ENCODE measurements at regions not wholly inside any gene's neighbourhood (a gene's known extent, or its start where the extent isn't known, plus 50 kb on each side); places are given as distances from the start of the nearest gene placed in this dataset.

DNA sequence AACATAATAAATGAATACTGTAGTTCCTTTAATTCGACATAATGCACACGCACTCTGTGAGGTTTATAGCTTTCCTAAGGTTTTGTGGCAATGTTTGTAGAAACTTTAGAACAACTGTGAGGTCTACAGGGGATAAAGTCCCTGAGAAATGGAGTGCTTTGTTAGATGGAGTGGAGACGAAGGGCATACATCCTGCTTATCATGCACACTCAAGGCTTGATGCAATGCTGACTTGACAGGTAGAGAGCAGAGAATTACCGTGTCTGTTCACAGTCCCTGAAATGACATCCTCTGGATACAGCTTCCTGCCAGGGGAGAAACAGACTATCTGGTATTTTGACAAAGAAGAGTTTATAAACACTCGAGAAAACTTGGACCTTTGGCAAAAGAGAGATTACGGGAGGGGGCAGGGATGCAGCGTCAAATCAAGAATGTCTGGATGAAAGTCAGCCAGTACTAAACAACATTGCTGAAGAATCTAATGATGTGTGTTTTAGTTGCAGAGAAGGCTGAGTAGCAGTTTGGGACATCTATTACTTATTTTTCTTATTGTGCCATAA, 766.9 kb upstream of the ZEB2 start:
- DNase-seq (ENCODE audit: low read depth), result no peak
- H3K4me3 ChIP-seq (ENCODE audit: low read depth, low read length), result no peak overlapping the region
- TF ChIP-seq, protein P1, sequence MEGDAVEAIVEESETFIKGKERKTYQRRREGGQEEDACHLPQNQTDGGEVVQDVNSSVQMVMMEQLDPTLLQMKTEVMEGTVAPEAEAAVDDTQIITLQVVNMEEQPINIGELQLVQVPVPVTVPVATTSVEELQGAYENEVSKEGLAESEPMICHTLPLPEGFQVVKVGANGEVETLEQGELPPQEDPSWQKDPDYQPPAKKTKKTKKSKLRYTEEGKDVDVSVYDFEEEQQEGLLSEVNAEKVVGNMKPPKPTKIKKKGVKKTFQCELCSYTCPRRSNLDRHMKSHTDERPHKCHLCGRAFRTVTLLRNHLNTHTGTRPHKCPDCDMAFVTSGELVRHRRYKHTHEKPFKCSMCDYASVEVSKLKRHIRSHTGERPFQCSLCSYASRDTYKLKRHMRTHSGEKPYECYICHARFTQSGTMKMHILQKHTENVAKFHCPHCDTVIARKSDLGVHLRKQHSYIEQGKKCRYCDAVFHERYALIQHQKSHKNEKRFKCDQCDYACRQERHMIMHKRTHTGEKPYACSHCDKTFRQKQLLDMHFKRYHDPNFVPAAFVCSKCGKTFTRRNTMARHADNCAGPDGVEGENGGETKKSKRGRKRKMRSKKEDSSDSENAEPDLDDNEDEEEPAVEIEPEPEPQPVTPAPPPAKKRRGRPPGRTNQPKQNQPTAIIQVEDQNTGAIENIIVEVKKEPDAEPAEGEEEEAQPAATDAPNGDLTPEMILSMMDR (IDR thresholded peaks at IDR 0.05; ENCODE audit: control insufficient read depth, extremely low read depth, insufficient read depth), result no peak

DNA sequence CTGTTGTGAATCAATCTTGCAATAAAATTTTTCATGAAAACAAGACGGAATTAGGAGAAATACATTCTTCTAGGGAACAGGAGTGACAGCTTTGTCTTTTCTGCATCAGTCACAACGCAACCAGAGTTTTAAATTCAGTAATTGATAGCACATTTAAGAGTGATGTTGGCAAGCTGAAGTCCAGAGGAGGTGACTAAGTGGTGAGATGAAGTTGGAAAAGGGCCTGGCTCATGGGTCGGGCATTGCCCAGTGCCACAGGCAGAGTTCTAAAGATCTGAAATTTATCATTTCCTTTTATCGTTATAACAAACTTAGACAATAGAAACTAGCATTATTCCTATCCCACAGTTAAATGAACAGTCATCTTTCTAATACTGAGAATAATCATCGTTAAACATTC, 764.6 kb upstream of the ZEB2 start:
- TF ChIP-seq, protein P1 (IDR thresholded peaks at IDR 0.05; ENCODE audit: control insufficient read depth, extremely low read depth, insufficient read depth), result no peak
- H3K4me3 ChIP-seq (ENCODE audit: low read depth, low read length), result no peak overlapping the region
- no peak for DNase-seq (ENCODE audit: low read depth)

DNA sequence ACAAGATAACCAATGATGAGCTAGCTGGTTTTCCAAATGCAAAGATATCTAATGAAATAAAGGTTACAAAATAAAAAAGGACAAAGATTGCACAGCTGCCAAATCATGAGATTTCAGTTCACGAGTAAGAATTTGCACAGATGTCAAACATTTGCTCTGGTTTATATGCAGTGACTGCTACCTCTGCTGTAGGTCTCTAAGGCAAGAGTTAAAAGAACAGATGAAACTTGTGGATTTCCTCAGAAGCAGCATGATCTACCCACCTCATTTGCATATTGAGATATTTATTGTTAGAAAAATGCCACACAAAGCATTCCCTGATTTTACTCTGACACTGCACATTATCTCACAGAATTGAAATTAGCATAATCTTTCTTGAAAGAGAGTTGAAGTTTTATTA, 763.2 kb upstream of the ZEB2 start:
- no peak overlapping the region for H3K4me3 ChIP-seq (ENCODE audit: low read depth, low read length)
- TF ChIP-seq, protein P1 (IDR thresholded peaks at IDR 0.05; ENCODE audit: control insufficient read depth, extremely low read depth, insufficient read depth), result no peak
- DNase-seq (ENCODE audit: low read depth), result no peak

DNA sequence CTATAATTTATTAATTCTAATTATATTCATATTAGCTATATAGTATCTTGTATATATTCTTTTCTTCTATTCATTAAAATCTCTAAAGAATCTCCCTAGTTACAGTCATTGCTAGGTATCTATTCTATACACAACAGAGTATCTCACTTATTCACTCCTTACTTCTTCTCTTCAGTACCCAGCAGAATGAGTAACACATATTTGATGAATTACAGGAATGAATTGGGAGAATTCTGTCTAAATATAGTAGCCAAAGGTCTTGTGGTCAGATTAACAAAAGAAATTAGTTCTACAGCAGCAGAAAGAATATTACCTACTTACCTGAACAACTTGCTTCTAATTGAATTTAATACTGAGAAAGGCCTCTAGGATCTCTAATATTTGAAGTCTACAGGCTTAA, 758.0 kb upstream of the ZEB2 start:
- TF ChIP-seq, protein P1 (IDR thresholded peaks at IDR 0.05; ENCODE audit: control insufficient read depth, extremely low read depth, insufficient read depth), result no peak
- H3K4me3 ChIP-seq (ENCODE audit: low read depth, low read length), result no peak overlapping the region
- no peak for DNase-seq (ENCODE audit: low read depth)

DNA sequence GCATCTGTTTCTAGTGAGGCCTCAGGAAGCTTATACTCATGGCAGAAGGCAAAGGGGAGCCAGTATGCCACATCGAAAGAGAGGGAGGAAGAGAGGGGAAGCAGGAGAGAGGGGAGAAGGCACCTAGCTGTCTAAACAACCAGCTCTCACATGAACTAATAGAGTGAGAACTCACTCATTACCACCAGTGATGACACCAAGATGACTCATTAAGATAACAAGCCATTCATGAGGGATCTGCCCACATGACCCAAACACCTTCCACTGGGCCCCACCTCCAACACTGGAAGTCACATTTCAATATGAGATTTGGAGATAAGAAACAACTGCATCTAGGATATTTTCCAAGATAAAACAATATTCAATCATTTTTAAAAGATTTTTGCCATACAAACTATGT, 753.9 kb upstream of the ZEB2 start:
- TF ChIP-seq, protein P1 (IDR thresholded peaks at IDR 0.05; ENCODE audit: control insufficient read depth, extremely low read depth, insufficient read depth), result no peak
- no peak overlapping the region for H3K4me3 ChIP-seq (ENCODE audit: low read depth, low read length)
- no peak for DNase-seq (ENCODE audit: low read depth)

DNA sequence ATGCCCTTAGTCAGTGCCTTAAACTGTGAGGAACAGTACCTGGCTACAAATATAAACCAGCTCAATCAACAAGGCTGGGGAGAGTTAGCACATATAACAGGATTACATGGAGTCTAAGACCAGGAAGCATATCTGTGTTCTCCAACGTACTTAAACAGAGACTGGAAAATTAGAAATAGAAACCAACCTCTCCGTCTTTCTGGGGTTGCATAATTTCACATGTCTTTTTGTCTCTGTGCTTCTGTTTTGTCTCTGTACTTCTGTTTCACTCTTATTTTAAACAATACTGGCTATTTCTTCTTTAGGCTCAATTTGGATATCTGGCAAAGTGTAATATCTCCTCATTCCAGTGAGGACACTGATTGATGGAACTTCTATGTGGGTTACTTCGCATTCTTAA, 749.0 kb upstream of the ZEB2 start:
- TF ChIP-seq, protein P1 (IDR thresholded peaks at IDR 0.05; ENCODE audit: control insufficient read depth, extremely low read depth, insufficient read depth), result no peak
- no peak overlapping the region for H3K4me3 ChIP-seq (ENCODE audit: low read depth, low read length)

DNA sequence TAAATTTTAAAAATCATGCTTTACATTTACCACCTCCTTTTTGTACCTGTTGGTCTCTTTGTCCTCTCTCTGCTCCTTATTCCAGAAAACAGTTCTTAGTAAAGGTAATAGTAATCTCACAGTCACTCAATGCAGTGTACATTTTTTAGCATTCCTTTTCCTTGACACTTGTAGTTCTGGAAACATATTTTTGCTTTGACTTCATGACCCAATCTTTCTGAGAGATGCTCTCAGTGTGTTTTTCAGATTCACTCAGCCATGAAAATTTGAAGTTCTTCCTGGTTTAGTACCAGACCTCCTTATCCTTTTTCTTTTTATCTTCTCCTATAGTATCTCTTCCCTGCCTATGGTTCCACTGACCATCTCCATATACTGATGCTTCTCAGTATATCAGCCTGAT, 747.5 kb upstream of the ZEB2 start:
- DNase-seq (ENCODE audit: low read depth), result no peak
- no peak overlapping the region for H3K4me3 ChIP-seq (ENCODE audit: low read depth, low read length)
- TF ChIP-seq, protein P1 (IDR thresholded peaks at IDR 0.05; ENCODE audit: control insufficient read depth, extremely low read depth, insufficient read depth), result no peak

More for the DNA sequence above, 749.0 kb upstream of the ZEB2 start:
- DNase-seq (ENCODE audit: low read depth), result no peak
